Activated CD8-positive, alpha-beta memory T cell treated with anti-CD3 and anti-CD28 coated beads, Interleukin-2, amount 50 U/mL, for 24 hours (primary cell): ENCODE measurements at regions not wholly inside any gene's neighbourhood (a gene's known extent, or its start where the extent isn't known, plus 50 kb on each side); places are given as distances from the start of the nearest gene placed in this dataset.

ENCODE experiments used
- DNase-seq: peaks from one replicate; pipeline ENCODE4 v3.0.0-alpha.2; 2020; ENCODE audit errors: extremely low read depth

- DNase-seq = no peak
Observed at GRCh38 chr3:41143421-41144031, 55.8 kb upstream of the CTNNB1 start.

- no peak for DNase-seq
Observed at GRCh38 chr3:41144631-41145030, 54.7 kb upstream of the CTNNB1 start.

GRCh38 chr3:41148478-41148877, 50.8 kb upstream of the CTNNB1 start:
- no peak for DNase-seq

GRCh38 chr3:41148901-41149300, 50.4 kb upstream of the CTNNB1 start:
- DNase-seq = no peak
